IPS-20b (cell line): ENCODE measurements at regions not wholly inside any gene's neighbourhood (a gene's known extent, or its start where the extent isn't known, plus 50 kb on each side); places are given as distances from the start of the nearest gene placed in this dataset.

Experiments used
- H3K27ac ChIP-seq: one replicate; pipeline ENCODE4 v1.5.1; 2013; ENCODE audit warnings: low read length
- H3K27me3 ChIP-seq: 2 replicates; pipeline ENCODE4 v1.6.1; 2013; ENCODE audit warnings: mild to moderate bottlenecking, low read length, inconsistent platforms; ENCODE audit not compliant: insufficient read depth
- H3K36me3 ChIP-seq: 2 replicates; pipeline ENCODE4 v1.6.1; 2013; ENCODE audit warnings: low read depth, mild to moderate bottlenecking, inconsistent platforms, low read length, moderate library complexity; ENCODE audit not compliant: insufficient read depth
- H3K4me1 ChIP-seq: 2 replicates; pipeline ENCODE4 v1.6.1; 2013; ENCODE audit warnings: mild to moderate bottlenecking, control low read depth, inconsistent platforms, low read length, moderate library complexity; ENCODE audit not compliant: insufficient read depth
- H3K4me3 ChIP-seq: 2 replicates; pipeline ENCODE4 v1.5.1; 2013; ENCODE audit warnings: mild to moderate bottlenecking, low read length, inconsistent platforms
- H3K9ac ChIP-seq: 2 replicates; pipeline ENCODE4 v1.6.1; 2013; ENCODE audit warnings: low read depth, mild to moderate bottlenecking, inconsistent platforms, low read length, moderate library complexity
- H3K9me3 ChIP-seq: 2 replicates; pipeline ENCODE4 v1.6.1; 2013; ENCODE audit warnings: mild to moderate bottlenecking, low read depth, low read length, inconsistent platforms; ENCODE audit not compliant: insufficient read depth

- Histone ChIP-seq H3K4me1 (no peaks in the 10 kb centered on the region), H3K36me3 (no peaks in the 10 kb centered on the region), H3K9me3 (no peaks in the 10 kb centered on the region; the same call in 1 of the 2 replicates), H3K4me3 (no peak overlapping the region), H3K9ac (no peak overlapping the region), H3K27me3 (no peaks in the 10 kb centered on the region), H3K27ac (no peak overlapping the region)
Observed at GRCh38 chr16:54673313-54673712, 257.4 kb upstream of the IRX5 start.

- H3K36me3 ChIP-seq, result no peaks in the 10 kb centered on the region
- H3K27ac ChIP-seq, result no peak overlapping the region
- H3K9ac ChIP-seq, result no peak overlapping the region
- H3K9me3 ChIP-seq, result no peaks in the 10 kb centered on the region; the same call in 1 of the 2 replicates
- no peak overlapping the region for H3K4me3 ChIP-seq
- no peaks in the 10 kb centered on the region for H3K4me1 ChIP-seq
- H3K27me3 ChIP-seq, result no peaks in the 10 kb centered on the region
Observed at GRCh38 chr16:54672500-54672899, 258.2 kb upstream of the IRX5 start.

GRCh38 chr16:54657709-54658102 is 273.0 kb upstream of the IRX5 start:
- Histone ChIP-seq H3K4me1 (peaks cover 22% of the 10 kb centered on the region; the same call in 1 of the 2 replicates), H3K9me3 (no peaks in the 10 kb centered on the region), H3K4me3 (no peak overlapping the region), H3K36me3 (no peaks in the 10 kb centered on the region), H3K27me3 (peaks cover 47% of the 10 kb centered on the region), H3K9ac (no peak overlapping the region), H3K27ac (no peak overlapping the region)

GRCh38 chr16:54657058-54657708 is 273.5 kb upstream of the IRX5 start:
- Histone ChIP-seq H3K27ac (no peak overlapping the region), H3K4me3 (no peak overlapping the region)

GRCh38 chr16:54655121-54655590 is 275.5 kb upstream of the IRX5 start:
- Histone ChIP-seq H3K27me3 (peaks cover 67% of the 10 kb centered on the region), H3K27ac (no peak overlapping the region), H3K9ac (no peak overlapping the region), H3K4me3 (peak overlapping the region; percentile 53; the same call in 1 of the 2 replicates), H3K9me3 (no peaks in the 10 kb centered on the region), H3K36me3 (no peaks in the 10 kb centered on the region), H3K4me1 (peaks cover 42% of the 10 kb centered on the region)

More at GRCh38 chr16:54657058-54657708, 273.5 kb upstream of the IRX5 start:
- Histone ChIP-seq H3K9ac (no peak overlapping the region), H3K4me1 (peaks cover 28% of the 10 kb centered on the region; the same call in 1 of the 2 replicates), H3K9me3 (no peaks in the 10 kb centered on the region), H3K36me3 (no peaks in the 10 kb centered on the region), H3K27me3 (peaks cover 52% of the 10 kb centered on the region)

GRCh38 chr16:54654429-54654828 is 276.2 kb upstream of the IRX5 start:
- Histone ChIP-seq H3K9ac (no peak overlapping the region), H3K36me3 (no peaks in the 10 kb centered on the region), H3K4me1 (peaks cover 45% of the 10 kb centered on the region), H3K9me3 (no peaks in the 10 kb centered on the region), H3K27me3 (peaks cover 74% of the 10 kb centered on the region), H3K4me3 (peak overlapping the region; percentile 53; the same call in 1 of the 2 replicates), H3K27ac (no peak overlapping the region)

GRCh38 chr16:54652201-54652770 is 278.4 kb upstream of the IRX5 start:
- Histone ChIP-seq H3K9ac (no peak overlapping the region), H3K27ac (no peak overlapping the region)

GRCh38 chr16:54651440-54652195 is 279.0 kb upstream of the IRX5 start:
- H3K27ac ChIP-seq, result no peak overlapping the region
- H3K4me3 ChIP-seq, result peak overlapping the region; percentile 52
- H3K9ac ChIP-seq, result no peak overlapping the region
- H3K4me1 ChIP-seq, result peaks cover 45% of the 10 kb centered on the region
- H3K9me3 ChIP-seq, result no peaks in the 10 kb centered on the region
- H3K36me3 ChIP-seq, result no peaks in the 10 kb centered on the region
- H3K27me3 ChIP-seq, result peaks cover 90% of the 10 kb centered on the region

More at GRCh38 chr16:54652201-54652770, 278.4 kb upstream of the IRX5 start:
- Histone ChIP-seq H3K4me3 (peak overlapping the region; percentile 52), H3K4me1 (peaks cover 45% of the 10 kb centered on the region), H3K27me3 (peaks cover 94% of the 10 kb centered on the region), H3K36me3 (no peaks in the 10 kb centered on the region), H3K9me3 (no peaks in the 10 kb centered on the region)

GRCh38 chr16:54649876-54650275 is 280.8 kb upstream of the IRX5 start:
- H3K27me3 ChIP-seq, result peaks cover 77% of the 10 kb centered on the region
- no peaks in the 10 kb centered on the region for H3K9me3 ChIP-seq
- H3K4me1 ChIP-seq, result peaks cover 36% of the 10 kb centered on the region
- no peak overlapping the region for H3K27ac ChIP-seq
- H3K36me3 ChIP-seq, result no peaks in the 10 kb centered on the region
- H3K4me3 ChIP-seq, result no peak overlapping the region
- no peak overlapping the region for H3K9ac ChIP-seq

- Histone ChIP-seq H3K9me3 (no peaks in the 10 kb centered on the region), H3K27me3 (peaks cover 65% of the 10 kb centered on the region), H3K36me3 (no peaks in the 10 kb centered on the region), H3K4me3 (no peak overlapping the region), H3K27ac (no peak overlapping the region), H3K9ac (no peak overlapping the region), H3K4me1 (peaks cover 26% of the 10 kb centered on the region)
Observed at GRCh38 chr16:54648575-54648974, 282.1 kb upstream of the IRX5 start.

GRCh38 chr16:54647725-54648221 is 282.9 kb upstream of the IRX5 start:
- H3K27me3 ChIP-seq, result peaks cover 57% of the 10 kb centered on the region

More at GRCh38 chr16:54647725-54648221, 282.9 kb upstream of the IRX5 start:
- H3K9me3 ChIP-seq, result no peaks in the 10 kb centered on the region
- H3K36me3 ChIP-seq, result no peaks in the 10 kb centered on the region
- H3K27ac ChIP-seq, result no peak overlapping the region
- H3K4me3 ChIP-seq, result no peak overlapping the region
- H3K9ac ChIP-seq, result no peak overlapping the region
- H3K4me1 ChIP-seq, result peaks cover 23% of the 10 kb centered on the region
